HG03457 (cell line): ENCODE measurements at regions not wholly inside any gene's neighbourhood (a gene's known extent, or its start where the extent isn't known, plus 50 kb on each side); places are given as distances from the start of the nearest gene placed in this dataset.
A peak's percentile ranks its signal among the peaks of the same experiment; 100 is the strongest.

ENCODE experiments used
- ATAC-seq: cut with Tn5 transposase; IDR thresholded peaks from one replicate; pipeline ENCODE4 v1.9.1; 2021; ENCODE audit warnings: moderate number of reproducible peaks; ENCODE audit not compliant: unreplicated experiment

GRCh38 chr4:29521281-29521680 lies 1198.9 kb upstream of the PCDH7 start:
- ATAC-seq, result no peak

- no peak for ATAC-seq
Measured at GRCh38 chr4:29536745-29537144, 1183.4 kb upstream of the PCDH7 start.

GRCh38 chr4:29538889-29539646 lies 1181.1 kb upstream of the PCDH7 start:
- ATAC-seq, result no peak

GRCh38 chr4:29540439-29541102 lies 1179.6 kb upstream of the PCDH7 start:
- ATAC-seq, result peak; percentile 52

- ATAC-seq, result no peak
Measured at GRCh38 chr4:29541757-29542156, 1178.4 kb upstream of the PCDH7 start.

GRCh38 chr4:29549342-29549741 lies 1170.8 kb upstream of the PCDH7 start:
- no peak for ATAC-seq

- no peak for ATAC-seq
Measured at GRCh38 chr4:29551821-29552220, 1168.3 kb upstream of the PCDH7 start.

- ATAC-seq, result no peak
Measured at GRCh38 chr4:29553846-29554245, 1166.3 kb upstream of the PCDH7 start.

GRCh38 chr4:29558789-29559188 lies 1161.4 kb upstream of the PCDH7 start:
- ATAC-seq, result no peak

GRCh38 chr4:29559286-29559685 lies 1160.9 kb upstream of the PCDH7 start:
- no peak for ATAC-seq

- ATAC-seq, result no peak
Measured at GRCh38 chr4:29560452-29560851, 1159.7 kb upstream of the PCDH7 start.

GRCh38 chr4:29565256-29565655 lies 1154.9 kb upstream of the PCDH7 start:
- no peak for ATAC-seq

- ATAC-seq, result no peak
Measured at GRCh38 chr4:29566371-29566770, 1153.8 kb upstream of the PCDH7 start.

- no peak for ATAC-seq
Measured at GRCh38 chr4:29571322-29571721, 1148.8 kb upstream of the PCDH7 start.

- ATAC-seq, result no peak
Measured at GRCh38 chr4:29578329-29578728, 1141.8 kb upstream of the PCDH7 start.

GRCh38 chr4:29581457-29581856 lies 1138.7 kb upstream of the PCDH7 start:
- no peak for ATAC-seq

GRCh38 chr4:29588617-29589016 lies 1131.6 kb upstream of the PCDH7 start:
- no peak for ATAC-seq

GRCh38 chr4:29596228-29596627 lies 1123.9 kb upstream of the PCDH7 start:
- no peak for ATAC-seq

- no peak for ATAC-seq
Measured at GRCh38 chr4:29619168-29619567, 1101.0 kb upstream of the PCDH7 start.

- ATAC-seq, result no peak
Measured at GRCh38 chr4:29632199-29632598, 1088.0 kb upstream of the PCDH7 start.

GRCh38 chr4:29636961-29637360 lies 1083.2 kb upstream of the PCDH7 start:
- ATAC-seq, result no peak

- ATAC-seq, result no peak
Measured at GRCh38 chr4:29653221-29653620, 1066.9 kb upstream of the PCDH7 start.

GRCh38 chr4:29680644-29681043 lies 1039.5 kb upstream of the PCDH7 start:
- no peak for ATAC-seq
